Ishikawa (cell line): ENCODE measurements at regions not wholly inside any gene's neighbourhood (a gene's known extent, or its start where the extent isn't known, plus 50 kb on each side); places are given as distances from the start of the nearest gene placed in this dataset.

ENCODE experiments used
- CEBPB ChIP-seq: IDR thresholded peaks from 2 replicates; pipeline ENCODE4 v1.6.1; 2012
- CREB1 ChIP-seq: IDR thresholded peaks from 2 replicates; pipeline ENCODE4 v1.6.1; 2012; ENCODE audit warnings: low read depth
- EGR1 ChIP-seq: IDR thresholded peaks from 2 replicates; pipeline ENCODE4 v1.6.1; 2012
- EP300 ChIP-seq: IDR thresholded peaks from 2 replicates; pipeline ENCODE4 v1.6.1; 2012; ENCODE audit warnings: borderline replicate concordance
- FOXM1 ChIP-seq: IDR thresholded peaks from 2 replicates; pipeline ENCODE4 v1.6.1; 2012; ENCODE audit warnings: low read depth, borderline replicate concordance
- NFIC ChIP-seq: IDR thresholded peaks from 2 replicates; pipeline ENCODE4 v1.6.1; 2012
- RAD21 ChIP-seq: IDR thresholded peaks from 2 replicates; pipeline ENCODE4 v1.6.1; 2012; ENCODE audit warnings: low read depth
- REST ChIP-seq: IDR thresholded peaks from 2 replicates; pipeline ENCODE4 v1.6.1; 2012; ENCODE audit warnings: low read depth, mild to moderate bottlenecking
- TAF1 ChIP-seq: IDR thresholded peaks from 2 replicates; pipeline ENCODE4 v1.6.1; 2012; ENCODE audit warnings: low read depth, mild to moderate bottlenecking
- TCF12 ChIP-seq: IDR thresholded peaks from 2 replicates; pipeline ENCODE4 v1.6.1; 2012; ENCODE audit warnings: low read depth
- TEAD4 ChIP-seq: IDR thresholded peaks from 2 replicates; pipeline ENCODE4 v1.6.1; 2012
- USF1 ChIP-seq: IDR thresholded peaks from 2 replicates; pipeline ENCODE4 v1.6.1; 2012
- YY1 ChIP-seq: IDR thresholded peaks from 2 replicates; pipeline ENCODE4 v1.6.1; 2012; ENCODE audit warnings: low read depth
- ZBTB7A ChIP-seq: IDR thresholded peaks from 2 replicates; pipeline ENCODE4 v1.6.1; 2012; ENCODE audit warnings: low read depth
- TF ChIP-seq, protein P1 (sequence below): IDR thresholded peaks from 2 replicates; pipeline ENCODE4 v1.6.1; 2012

DNA sequence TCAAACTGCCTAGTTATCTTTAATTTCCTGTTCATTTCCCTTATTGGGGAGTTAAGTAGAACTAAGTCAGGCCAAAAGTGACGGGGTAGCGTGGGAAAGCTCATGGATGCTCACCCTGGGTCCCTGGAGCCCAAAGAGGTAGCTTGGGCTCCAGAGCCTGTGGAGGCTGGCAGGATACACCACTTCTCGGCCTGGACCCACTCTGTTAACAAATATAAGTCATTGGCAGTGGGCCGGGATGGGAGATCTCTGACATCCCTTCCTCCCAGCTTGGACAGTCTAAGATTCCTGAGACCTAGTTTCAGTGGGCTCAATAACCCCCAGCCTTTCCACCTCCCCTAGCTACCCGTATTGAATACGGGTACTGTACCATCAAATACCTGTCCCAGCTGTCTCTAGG, 106.1 kb downstream of the EFNB1 start:
- no peak for TF ChIP-seq TCF12
- no peak for TF ChIP-seq TAF1
- TF ChIP-seq RAD21: no peak
- no peak for TF ChIP-seq CEBPB
- TF ChIP-seq, protein P1, sequence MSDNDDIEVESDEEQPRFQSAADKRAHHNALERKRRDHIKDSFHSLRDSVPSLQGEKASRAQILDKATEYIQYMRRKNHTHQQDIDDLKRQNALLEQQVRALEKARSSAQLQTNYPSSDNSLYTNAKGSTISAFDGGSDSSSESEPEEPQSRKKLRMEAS: no peak
- no peak for TF ChIP-seq ZBTB7A
- no peak for TF ChIP-seq EGR1
- no peak for TF ChIP-seq NFIC
- TF ChIP-seq EP300: no peak
- no peak for TF ChIP-seq YY1
- no peak for TF ChIP-seq FOXM1
- TF ChIP-seq REST: no peak
- TF ChIP-seq USF1: no peak
- TF ChIP-seq TEAD4: no peak
- TF ChIP-seq CREB1: no peak

- TF ChIP-seq USF1 (no peak), REST (no peak), TCF12 (no peak), NFIC (no peak), TEAD4 (no peak), CEBPB (no peak), FOXM1 (no peak), CREB1 (no peak), EP300 (no peak), EGR1 (no peak), ZBTB7A (no peak), RAD21 (no peak), YY1 (no peak), TAF1 (no peak)
- TF ChIP-seq, protein P1: no peak
These were observed 105.6 kb downstream of the EFNB1 start for GRCh38 chrX:68934421-68934820.

DNA sequence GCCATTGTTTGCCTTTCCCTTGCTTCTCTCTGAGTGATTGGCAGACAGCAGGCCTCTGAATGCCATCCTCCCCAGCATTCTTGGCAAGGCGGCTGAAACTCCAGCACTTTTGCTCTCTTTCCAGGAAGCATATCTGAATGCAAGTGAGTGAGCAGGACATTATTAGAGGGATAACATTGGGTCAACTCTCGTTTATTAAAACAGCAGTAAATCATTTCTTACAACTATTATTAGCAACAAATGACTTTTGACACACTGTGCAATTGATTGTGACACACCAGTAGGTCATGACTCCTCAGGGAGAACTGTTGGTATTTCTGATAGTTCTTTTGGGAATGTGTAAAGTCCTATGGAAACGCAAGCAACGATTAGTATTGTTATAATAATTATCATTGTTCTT, 103.8 kb downstream of the EFNB1 start:
- no peak for TF ChIP-seq TAF1
- TF ChIP-seq, protein P1: no peak
- TF ChIP-seq FOXM1: no peak
- no peak for TF ChIP-seq YY1
- TF ChIP-seq USF1: no peak
- no peak for TF ChIP-seq EGR1
- no peak for TF ChIP-seq REST
- no peak for TF ChIP-seq TEAD4
- no peak for TF ChIP-seq CEBPB
- TF ChIP-seq CREB1: no peak
- no peak for TF ChIP-seq NFIC
- no peak for TF ChIP-seq EP300
- TF ChIP-seq TCF12: no peak
- TF ChIP-seq ZBTB7A: no peak
- no peak for TF ChIP-seq RAD21

GRCh38 chrX:68931345-68931744, 102.5 kb downstream of the EFNB1 start:
- no peak for TF ChIP-seq EP300
- no peak for TF ChIP-seq CEBPB
- no peak for TF ChIP-seq USF1
